GM12878 (cell line): ENCODE measurements at regions not wholly inside any gene's neighbourhood (a gene's known extent, or its start where the extent isn't known, plus 50 kb on each side); places are given as distances from the start of the nearest gene placed in this dataset.

Experiments used
- CREB1 ChIP-seq: IDR thresholded peaks from 2 replicates; pipeline ENCODE4 v1.6.1; 2012; ENCODE audit warnings: low read depth, mild to moderate bottlenecking, inconsistent platforms
- EP300 ChIP-seq, 2 experiments: fragments of 150-350 bp in 1 of 2; IDR thresholded peaks; 2 replicates each; pipeline ENCODE4 v1.6.1; 2011 to 2012; ENCODE audit warnings: low read depth in 2 of 2, low read length in 2 of 2, borderline replicate concordance in 1 of 2, improper control_type of control experiment in 1 of 2, inconsistent platforms in 1 of 2; ENCODE audit not compliant: control insufficient read depth in 1 of 2
- FOXK2 ChIP-seq: fragments of 450-650 bp; IDR thresholded peaks from 2 replicates; pipeline ENCODE4 v1.6.1; 2017; ENCODE audit warnings: mild to moderate bottlenecking, moderate library complexity
- MTA3 ChIP-seq: IDR thresholded peaks from 2 replicates; pipeline ENCODE4 v1.6.1; 2012; ENCODE audit warnings: low read length, inconsistent platforms, borderline replicate concordance
- NBN ChIP-seq: fragments of 450-650 bp; IDR thresholded peaks from 2 replicates; pipeline ENCODE4 v1.6.1; 2016
- POLR2A ChIP-seq: IDR thresholded peaks from 2 replicates; pipeline ENCODE4 v1.6.1; 2011; ENCODE audit warnings: low read depth, mild to moderate bottlenecking, low read length
- RFX5 ChIP-seq: IDR thresholded peaks from 2 replicates; pipeline ENCODE4 v1.6.1; 2011; ENCODE audit warnings: low read depth, low read length, improper control_type of control experiment
- TF ChIP-seq, protein P1 (sequence below), 3 experiments: IDR thresholded peaks in 2 of 3; conservative IDR thresholded peaks in 1 of 3; 2 replicates each; pipeline ENCODE4 v1.5.1; 2011; ENCODE audit warnings: low read depth in 3 of 3, low read length in 3 of 3, mild to moderate bottlenecking in 3 of 3, control low read depth in 2 of 3, moderate library complexity in 2 of 3, inconsistent platforms in 1 of 3, mixed read lengths in 1 of 3; ENCODE audit not compliant: control insufficient read depth in 2 of 3, insufficient read depth in 1 of 3; ENCODE audit errors: extremely low read depth in 1 of 3
- TF ChIP-seq, protein P2 (sequence below): IDR thresholded peaks from 2 replicates; pipeline ENCODE4 v1.6.1; 2012; ENCODE audit warnings: low read depth, low read length, improper control_type of control experiment

DNA sequence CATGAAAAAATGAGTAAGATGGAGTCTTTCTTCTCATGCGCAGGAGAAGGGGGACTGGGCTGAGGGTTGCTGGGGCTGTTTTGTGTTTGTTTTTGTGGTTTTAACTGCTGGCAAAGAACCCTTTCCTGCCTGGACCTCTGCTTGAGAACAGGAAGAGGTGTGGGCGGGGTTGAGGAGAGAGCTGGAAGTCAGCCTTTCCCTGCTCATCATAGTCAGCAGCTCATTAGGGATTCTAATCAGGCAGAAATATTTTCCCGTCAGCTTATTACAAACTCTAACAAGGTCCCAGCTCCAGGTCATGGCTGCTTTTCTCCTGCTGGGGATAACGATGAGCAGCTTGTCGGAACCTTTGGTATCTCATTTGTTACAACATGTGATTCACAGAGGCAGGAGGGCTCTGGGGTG is 185.0 kb upstream of the NRXN3 start:
- TF ChIP-seq NBN, result no peak
- no peak for TF ChIP-seq EP300 (IDR thresholded peaks at IDR 0.05; ENCODE audit: borderline replicate concordance in 1 of 2, control insufficient read depth in 1 of 2, low read depth in 2 of 2, low read length in 2 of 2)
- no peak for TF ChIP-seq RFX5
- TF ChIP-seq MTA3, result no peak
- TF ChIP-seq, protein P1, sequence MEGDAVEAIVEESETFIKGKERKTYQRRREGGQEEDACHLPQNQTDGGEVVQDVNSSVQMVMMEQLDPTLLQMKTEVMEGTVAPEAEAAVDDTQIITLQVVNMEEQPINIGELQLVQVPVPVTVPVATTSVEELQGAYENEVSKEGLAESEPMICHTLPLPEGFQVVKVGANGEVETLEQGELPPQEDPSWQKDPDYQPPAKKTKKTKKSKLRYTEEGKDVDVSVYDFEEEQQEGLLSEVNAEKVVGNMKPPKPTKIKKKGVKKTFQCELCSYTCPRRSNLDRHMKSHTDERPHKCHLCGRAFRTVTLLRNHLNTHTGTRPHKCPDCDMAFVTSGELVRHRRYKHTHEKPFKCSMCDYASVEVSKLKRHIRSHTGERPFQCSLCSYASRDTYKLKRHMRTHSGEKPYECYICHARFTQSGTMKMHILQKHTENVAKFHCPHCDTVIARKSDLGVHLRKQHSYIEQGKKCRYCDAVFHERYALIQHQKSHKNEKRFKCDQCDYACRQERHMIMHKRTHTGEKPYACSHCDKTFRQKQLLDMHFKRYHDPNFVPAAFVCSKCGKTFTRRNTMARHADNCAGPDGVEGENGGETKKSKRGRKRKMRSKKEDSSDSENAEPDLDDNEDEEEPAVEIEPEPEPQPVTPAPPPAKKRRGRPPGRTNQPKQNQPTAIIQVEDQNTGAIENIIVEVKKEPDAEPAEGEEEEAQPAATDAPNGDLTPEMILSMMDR (IDR thresholded peaks at IDR 0.05 in 2 of 3, conservative IDR thresholded peaks at IDR 0.05 in 1 of 3; ENCODE audit: control insufficient read depth in 2 of 3, extremely low read depth in 1 of 3, insufficient read depth in 1 of 3, low read depth in 3 of 3, low read length in 3 of 3), result no peak
- TF ChIP-seq, protein P2, sequence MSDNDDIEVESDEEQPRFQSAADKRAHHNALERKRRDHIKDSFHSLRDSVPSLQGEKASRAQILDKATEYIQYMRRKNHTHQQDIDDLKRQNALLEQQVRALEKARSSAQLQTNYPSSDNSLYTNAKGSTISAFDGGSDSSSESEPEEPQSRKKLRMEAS, result no peak
- no peak for TF ChIP-seq FOXK2
- no peak for TF ChIP-seq POLR2A
- no peak for TF ChIP-seq CREB1
